ENCODE measurements at regions not wholly inside any gene's neighbourhood (a gene's known extent, or its start where the extent isn't known, plus 50 kb on each side); places are given as distances from the start of the nearest gene placed in this dataset.

DNA sequence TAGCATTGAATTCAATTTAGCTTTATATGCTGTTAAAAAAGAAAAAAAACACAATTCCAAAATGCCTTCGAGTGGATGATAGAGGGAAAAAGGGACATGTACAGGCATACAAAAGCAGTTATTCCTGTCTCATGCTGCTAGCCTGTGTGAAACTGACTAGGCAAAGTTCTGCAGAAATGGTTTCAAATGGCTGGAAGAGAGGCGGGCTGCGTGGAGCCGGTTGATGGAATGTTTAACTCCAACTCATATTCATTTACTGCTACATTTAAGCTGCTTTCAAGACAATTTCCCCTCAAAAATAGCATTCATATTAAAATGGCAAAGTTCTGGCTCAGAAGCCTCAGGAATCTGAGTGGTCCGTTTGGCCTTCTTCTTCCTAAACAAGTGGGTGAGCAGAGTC lies 143.8 kb upstream of the PPARGC1A start:
- ChIA-PET POLR2A (no interaction called here), CTCF (no interaction called here)
- Histone ChIP-seq H3K4me1 (ENCODE audit: control insufficient read depth, extremely low read depth, insufficient read depth, low read length) (no peaks in the 10 kb centered on the region), H4K20me1 (replicated peaks; ENCODE audit: control insufficient read depth, extremely low read depth, insufficient read depth, low read length) (no peaks in the 10 kb centered on the region), H3K9ac (replicated peaks; ENCODE audit: extremely low read depth, insufficient read depth, low read length) (no peak overlapping the region), H3K4me3 (replicated peaks in 1 of 3; ENCODE audit: insufficient read depth in 1 of 3, low read depth in 1 of 3, low read length in 3 of 3) (no peak overlapping the region), H3K27ac (ENCODE audit: insufficient read depth, low read depth, low read length) (no peak overlapping the region), H3K9me1 (replicated peaks; ENCODE audit: control insufficient read depth, extremely low read depth, insufficient read depth, low read length) (no peaks in the 10 kb centered on the region), H3K36me3 (ENCODE audit: control insufficient read depth in 2 of 2, extremely low read depth in 1 of 2, insufficient read depth in 2 of 2, low read length in 2 of 2) (no peaks in the 10 kb centered on the region), H3K79me2 (ENCODE audit: control insufficient read depth, insufficient read depth, low read length) (no peaks in the 10 kb centered on the region), H2AFZ (ENCODE audit: low read depth, low read length) (no peak overlapping the region), H3K9me3 (replicated peaks; ENCODE audit: control insufficient read depth, insufficient read depth, low read length) (no peaks in the 10 kb centered on the region), H3K4me2 (ENCODE audit: insufficient read depth, low read length) (no peak overlapping the region), H3K27me3 (ENCODE audit: control insufficient read depth in 2 of 2, insufficient read depth in 2 of 2, low read length in 2 of 2) (no peaks in the 10 kb centered on the region)
- intact Hi-C loops (cut with micrococcal nuclease): no loop called here
- no TSS peak for BruUV-seq (replicated peaks)
- dilution Hi-C loops (cut with MboI; ENCODE audit: extremely low pct_ligation_motif_present, low sequenced_read_pairs): no loop called here
- no peak for FAIRE-seq
- no peak for DNase-seq (ENCODE audit: low read depth, low spot score)
- no peak for TF ChIP-seq EZH2 (IDR thresholded peaks at IDR 0.05; ENCODE audit: borderline replicate concordance, low read depth, low read length, severe bottlenecking)
- no peak for TF ChIP-seq GATA2 (IDR thresholded peaks at IDR 0.05; ENCODE audit: insufficient read depth, insufficient read length, low read depth, low read length)
- TF ChIP-seq, protein P1, sequence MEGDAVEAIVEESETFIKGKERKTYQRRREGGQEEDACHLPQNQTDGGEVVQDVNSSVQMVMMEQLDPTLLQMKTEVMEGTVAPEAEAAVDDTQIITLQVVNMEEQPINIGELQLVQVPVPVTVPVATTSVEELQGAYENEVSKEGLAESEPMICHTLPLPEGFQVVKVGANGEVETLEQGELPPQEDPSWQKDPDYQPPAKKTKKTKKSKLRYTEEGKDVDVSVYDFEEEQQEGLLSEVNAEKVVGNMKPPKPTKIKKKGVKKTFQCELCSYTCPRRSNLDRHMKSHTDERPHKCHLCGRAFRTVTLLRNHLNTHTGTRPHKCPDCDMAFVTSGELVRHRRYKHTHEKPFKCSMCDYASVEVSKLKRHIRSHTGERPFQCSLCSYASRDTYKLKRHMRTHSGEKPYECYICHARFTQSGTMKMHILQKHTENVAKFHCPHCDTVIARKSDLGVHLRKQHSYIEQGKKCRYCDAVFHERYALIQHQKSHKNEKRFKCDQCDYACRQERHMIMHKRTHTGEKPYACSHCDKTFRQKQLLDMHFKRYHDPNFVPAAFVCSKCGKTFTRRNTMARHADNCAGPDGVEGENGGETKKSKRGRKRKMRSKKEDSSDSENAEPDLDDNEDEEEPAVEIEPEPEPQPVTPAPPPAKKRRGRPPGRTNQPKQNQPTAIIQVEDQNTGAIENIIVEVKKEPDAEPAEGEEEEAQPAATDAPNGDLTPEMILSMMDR (IDR thresholded peaks at IDR 0.05; ENCODE audit: extremely low read depth in 1 of 2, insufficient read depth in 1 of 2, low read depth in 1 of 2, low read length in 2 of 2): no peak
- no peak for TF ChIP-seq JUN (IDR thresholded peaks at IDR 0.05; ENCODE audit: borderline replicate concordance, insufficient read depth, insufficient read length, low read depth)
- TF ChIP-seq, protein P2, sequence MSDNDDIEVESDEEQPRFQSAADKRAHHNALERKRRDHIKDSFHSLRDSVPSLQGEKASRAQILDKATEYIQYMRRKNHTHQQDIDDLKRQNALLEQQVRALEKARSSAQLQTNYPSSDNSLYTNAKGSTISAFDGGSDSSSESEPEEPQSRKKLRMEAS (IDR thresholded peaks at IDR 0.05; ENCODE audit: insufficient read depth, insufficient read length): no peak
- TF ChIP-seq MYC (IDR thresholded peaks at IDR 0.05; ENCODE audit: low read depth, low read length): no peak
- TF ChIP-seq POLR2A (IDR thresholded peaks at IDR 0.05; ENCODE audit: low read depth, low read length): no peak
- TF ChIP-seq FOS (IDR thresholded peaks at IDR 0.05; ENCODE audit: borderline replicate concordance, insufficient read depth, low read length): no peak
- no peak for TF ChIP-seq POLR2AphosphoS5 (IDR thresholded peaks at IDR 0.05; ENCODE audit: insufficient read depth, low read depth, low read length)

Measured in endothelial cell of umbilical vein (primary cell).